Adrenal gland (tissue), 5 donors: ENCODE measurements at regions not wholly inside any gene's neighbourhood (a gene's known extent, or its start where the extent isn't known, plus 50 kb on each side); places are given as distances from the start of the nearest gene placed in this dataset.

Experiments used
- POLR2A ChIP-seq, 2 donors: fragments of 450-650 bp; IDR thresholded peaks; one replicate each; pipeline ENCODE4 v1.6.1; 2017; ENCODE audit warnings: antibody characterized with exemption in 2 of 2, mild to moderate bottlenecking in 2 of 2, moderate library complexity in 1 of 2
- TF ChIP-seq, protein P1 (sequence below), 6 experiments: fragments of 450-650 bp in 4 of 6; fragments of 200-600 bp in 2 of 6; sonication (generic) in 1 of 6; IDR thresholded peaks; 1 replicate in 5 of 6; 2 replicates in 1 of 6; pipeline versions ENCODE4 v1.5.1 to v1.8.0; 2016 to 2021; ENCODE audit warnings: antibody characterized with exemption in 6 of 6, mild to moderate bottlenecking in 2 of 6, moderate library complexity in 1 of 6
- donor health status: DM: no; HTN: no; CAD: no.

DNA sequence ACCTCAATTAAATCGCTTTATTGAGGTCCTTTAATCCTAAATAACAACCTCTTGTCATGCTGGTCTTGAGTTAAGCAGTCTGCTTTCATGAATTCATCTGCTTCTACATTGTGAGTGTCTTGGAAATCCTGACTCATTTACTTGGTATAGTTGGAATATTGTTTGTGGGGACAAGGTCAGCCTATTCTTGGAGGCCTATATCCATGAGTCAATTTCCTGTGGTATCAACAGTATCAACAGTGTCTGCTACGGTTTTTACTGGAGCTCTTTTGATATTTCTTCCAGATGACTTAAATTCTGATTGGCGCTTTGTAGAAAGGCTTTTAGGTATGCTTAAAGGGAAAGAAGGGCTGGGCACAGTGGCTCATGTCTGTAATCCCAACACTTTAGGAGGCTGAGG, 71.2 kb upstream of the PARP8 start:
- TF ChIP-seq, protein P1, sequence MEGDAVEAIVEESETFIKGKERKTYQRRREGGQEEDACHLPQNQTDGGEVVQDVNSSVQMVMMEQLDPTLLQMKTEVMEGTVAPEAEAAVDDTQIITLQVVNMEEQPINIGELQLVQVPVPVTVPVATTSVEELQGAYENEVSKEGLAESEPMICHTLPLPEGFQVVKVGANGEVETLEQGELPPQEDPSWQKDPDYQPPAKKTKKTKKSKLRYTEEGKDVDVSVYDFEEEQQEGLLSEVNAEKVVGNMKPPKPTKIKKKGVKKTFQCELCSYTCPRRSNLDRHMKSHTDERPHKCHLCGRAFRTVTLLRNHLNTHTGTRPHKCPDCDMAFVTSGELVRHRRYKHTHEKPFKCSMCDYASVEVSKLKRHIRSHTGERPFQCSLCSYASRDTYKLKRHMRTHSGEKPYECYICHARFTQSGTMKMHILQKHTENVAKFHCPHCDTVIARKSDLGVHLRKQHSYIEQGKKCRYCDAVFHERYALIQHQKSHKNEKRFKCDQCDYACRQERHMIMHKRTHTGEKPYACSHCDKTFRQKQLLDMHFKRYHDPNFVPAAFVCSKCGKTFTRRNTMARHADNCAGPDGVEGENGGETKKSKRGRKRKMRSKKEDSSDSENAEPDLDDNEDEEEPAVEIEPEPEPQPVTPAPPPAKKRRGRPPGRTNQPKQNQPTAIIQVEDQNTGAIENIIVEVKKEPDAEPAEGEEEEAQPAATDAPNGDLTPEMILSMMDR (IDR thresholded peaks at IDR 0.05): no peak
- no peak for TF ChIP-seq POLR2A (IDR thresholded peaks at IDR 0.05)
